NCI-H460 (cell line): ENCODE measurements at regions not wholly inside any gene's neighbourhood (a gene's known extent, or its start where the extent isn't known, plus 50 kb on each side); places are given as distances from the start of the nearest gene placed in this dataset.
A peak's percentile ranks its signal among the peaks of the same experiment; 100 is the strongest.
"Not testable (repeated sequence)": the region's sequence is repeated elsewhere in the genome, so short reads cannot be mapped to it uniquely, and the experiment has no call there.

Experiments used
- DNase-seq: peaks from one replicate; pipeline ENCODE4 v3.0.0-alpha.2; 2016; ENCODE audit warnings: low read depth; ENCODE audit errors: extremely low read depth

GRCh38 chr3:31093606-31094005 is 199.1 kb upstream of the GADL1 start:
- no peak for DNase-seq

- DNase-seq, result no peak
Measured at GRCh38 chr3:31094048-31094447, 199.6 kb upstream of the GADL1 start.

DNA sequence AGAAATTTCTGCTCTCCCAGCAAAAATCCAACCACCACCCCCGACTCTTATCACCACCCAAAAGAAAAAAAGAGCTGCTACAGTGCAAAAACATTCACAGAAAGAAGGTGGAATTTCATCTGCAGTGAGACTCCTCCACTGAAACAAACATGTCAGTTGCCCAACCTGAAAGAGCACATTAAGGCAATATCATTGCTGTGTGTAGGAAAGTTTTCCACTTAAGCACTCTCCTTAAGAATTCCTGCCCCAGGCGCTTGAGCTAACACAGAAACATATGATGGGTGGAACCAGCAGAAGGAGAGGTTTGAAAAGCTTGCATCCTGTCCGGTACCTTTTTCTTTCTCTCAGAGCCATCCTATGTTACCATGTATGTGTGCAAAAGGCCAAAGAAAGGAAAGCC is 200.8 kb upstream of the GADL1 start:
- no peak for DNase-seq

DNA sequence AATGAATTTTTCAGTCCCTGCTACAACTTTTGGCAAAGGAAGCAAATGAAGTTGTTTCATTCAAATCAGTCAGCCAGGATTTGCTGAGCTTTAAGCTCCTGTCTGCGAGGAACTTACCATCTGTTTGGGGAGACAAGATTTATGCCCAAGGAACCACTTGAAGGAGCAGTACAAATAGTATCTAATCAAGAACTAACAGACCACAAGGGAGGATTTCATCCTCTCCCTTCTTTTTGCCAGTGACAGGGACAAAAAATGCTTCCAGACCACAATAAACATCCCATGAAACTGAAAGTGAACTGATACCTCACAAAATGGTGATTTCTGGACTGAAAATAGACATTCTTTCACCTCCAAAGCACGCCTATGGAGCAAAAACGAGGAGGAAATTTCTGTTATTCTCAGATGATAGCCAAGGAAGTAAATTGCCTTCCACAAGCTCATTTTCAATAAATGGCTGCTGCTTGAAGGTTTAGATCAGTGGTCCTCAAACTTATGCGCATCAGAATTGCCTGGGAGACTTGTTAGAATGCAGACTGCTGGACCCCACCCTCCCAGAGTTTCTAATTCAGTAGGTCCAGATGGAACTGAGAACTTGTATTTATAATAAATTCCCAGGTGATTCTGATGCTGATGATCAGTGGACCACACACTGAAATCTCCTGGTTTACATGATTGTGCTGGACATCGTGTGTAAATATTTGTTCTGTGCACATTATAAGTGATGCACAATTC is 202.4 kb upstream of the GADL1 start:
- no peak for DNase-seq

DNA sequence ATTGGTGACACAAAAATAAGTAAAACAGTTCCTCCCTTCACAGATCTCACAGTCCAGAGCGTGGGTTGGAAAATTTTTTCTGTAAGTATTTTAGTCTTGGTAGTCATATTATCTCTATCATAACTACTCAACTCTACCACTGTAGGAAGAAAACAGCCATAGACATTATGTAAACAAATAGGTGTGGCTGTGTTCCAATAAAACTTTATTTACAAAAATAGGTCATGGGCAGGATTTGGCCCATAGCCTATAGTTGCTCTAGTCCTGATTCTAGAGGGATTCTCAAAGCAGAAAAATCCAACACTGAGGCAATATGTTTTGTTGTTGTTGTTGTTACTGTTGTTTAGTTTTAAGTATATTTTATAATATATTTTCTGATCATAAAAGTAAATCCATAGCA is 206.1 kb upstream of the GADL1 start:
- DNase-seq, result no peak

- DNase-seq, result not testable (repeated sequence)
Measured at GRCh38 chr3:31101285-31101684, 206.8 kb upstream of the GADL1 start.

- no peak for DNase-seq
Measured at GRCh38 chr3:31102196-31102879, 207.9 kb upstream of the GADL1 start.

DNA sequence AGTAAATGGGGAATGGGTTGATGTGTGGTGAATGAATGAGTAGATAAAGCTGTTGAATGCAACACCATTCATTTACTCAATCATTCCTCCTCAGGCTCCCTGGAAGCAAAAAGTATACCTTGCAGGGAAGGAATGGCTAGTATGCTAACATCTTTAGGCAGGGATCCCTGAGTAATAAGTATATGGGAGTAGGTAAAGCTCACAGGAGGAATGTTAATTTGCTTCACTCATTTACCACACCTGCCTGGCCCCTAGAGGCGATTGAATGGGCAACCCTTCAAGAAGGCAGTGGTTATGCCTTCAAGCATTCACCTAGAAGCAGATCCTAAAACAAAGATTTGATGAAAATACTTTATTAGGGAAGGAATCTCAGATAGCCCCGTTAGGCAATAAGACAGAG is 208.7 kb upstream of the GADL1 start:
- no peak for DNase-seq

DNA sequence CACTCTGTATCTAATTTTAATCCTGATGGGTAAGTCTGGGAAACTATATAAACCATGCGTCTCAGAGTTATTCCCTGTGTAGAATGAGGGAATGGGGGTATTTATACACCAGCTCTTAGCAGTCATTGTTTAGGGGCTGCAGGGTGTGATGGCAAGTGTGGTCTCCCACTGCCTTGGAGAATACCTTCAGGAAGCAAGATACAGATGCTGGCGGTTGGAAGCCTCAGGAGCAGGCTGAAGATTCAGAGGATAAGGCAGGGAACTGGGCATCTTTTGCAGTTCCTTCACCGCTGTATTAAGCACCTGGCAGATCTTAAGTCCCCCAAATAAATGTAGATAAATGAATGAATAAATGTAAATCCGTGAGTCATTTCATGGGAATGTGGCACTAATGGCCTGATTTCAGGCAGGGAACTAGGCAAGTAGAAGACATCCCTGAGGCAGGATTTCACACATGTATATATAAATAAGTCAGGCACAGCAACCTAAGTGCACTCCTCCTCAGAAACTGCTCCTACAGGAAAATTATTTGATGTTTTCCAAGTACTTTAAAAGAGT is 209.2 kb upstream of the GADL1 start:
- no peak for DNase-seq

DNA sequence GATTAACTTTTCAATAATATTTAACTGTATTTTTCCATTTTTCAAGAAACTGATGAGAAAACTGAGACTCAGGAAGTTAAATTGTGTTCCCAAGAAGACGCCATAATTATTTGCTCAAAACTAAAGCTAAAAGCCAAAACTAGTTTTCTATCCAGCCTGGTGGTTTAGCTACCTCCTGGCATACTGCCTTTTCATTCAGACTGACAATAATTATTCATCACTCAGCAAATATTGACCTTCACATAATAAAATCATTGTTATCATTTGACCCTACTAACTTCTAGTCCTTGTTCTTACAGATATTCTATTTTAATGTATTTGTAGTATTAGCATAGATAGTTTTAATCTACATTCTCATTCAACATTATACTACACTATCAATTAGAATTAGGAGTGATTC is 210.6 kb upstream of the GADL1 start:
- no peak for DNase-seq

- no peak for DNase-seq
Measured at GRCh38 chr3:31105438-31106077, 211.1 kb upstream of the GADL1 start.

GRCh38 chr3:31106204-31106603 is 211.7 kb upstream of the GADL1 start:
- DNase-seq, result no peak

GRCh38 chr3:31106912-31107311 is 212.5 kb upstream of the GADL1 start:
- no peak for DNase-seq

DNA sequence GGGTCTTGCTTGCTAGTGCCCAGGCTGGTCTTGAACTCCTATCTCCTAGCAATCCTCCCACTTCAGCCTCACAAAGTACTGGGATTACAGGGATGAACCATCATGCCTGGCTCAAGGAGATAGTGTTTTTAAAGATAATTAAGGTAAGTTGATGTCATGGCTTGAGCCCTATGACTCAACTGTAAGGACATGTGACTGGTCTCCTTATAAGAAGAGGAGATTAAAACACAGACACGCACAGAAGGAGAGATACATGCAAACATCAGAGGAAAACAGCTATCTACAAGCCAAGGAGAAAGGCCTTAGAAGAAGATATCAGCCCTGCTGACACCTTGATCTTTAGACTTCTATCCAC is 220.4 kb upstream of the GADL1 start:
- DNase-seq, result no peak

DNA sequence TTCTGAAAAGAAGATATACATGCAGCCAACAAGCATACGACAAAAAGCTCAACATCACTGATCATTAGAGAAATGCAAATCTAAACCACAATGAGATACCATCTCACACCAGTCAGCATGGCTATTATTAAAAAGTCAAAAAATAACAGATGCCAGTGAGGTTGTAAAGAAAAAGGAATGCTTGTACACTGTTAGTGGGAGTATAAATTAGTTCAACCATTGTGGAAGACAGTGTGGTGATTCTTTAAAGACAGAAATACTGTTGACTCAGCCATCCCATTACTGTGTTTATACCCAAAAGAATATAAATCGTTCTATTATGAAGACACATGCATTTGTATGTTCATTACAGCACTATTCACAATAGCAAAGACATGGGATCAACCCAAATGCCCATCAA is 221.1 kb upstream of the GADL1 start:
- not testable (repeated sequence) for DNase-seq

DNA sequence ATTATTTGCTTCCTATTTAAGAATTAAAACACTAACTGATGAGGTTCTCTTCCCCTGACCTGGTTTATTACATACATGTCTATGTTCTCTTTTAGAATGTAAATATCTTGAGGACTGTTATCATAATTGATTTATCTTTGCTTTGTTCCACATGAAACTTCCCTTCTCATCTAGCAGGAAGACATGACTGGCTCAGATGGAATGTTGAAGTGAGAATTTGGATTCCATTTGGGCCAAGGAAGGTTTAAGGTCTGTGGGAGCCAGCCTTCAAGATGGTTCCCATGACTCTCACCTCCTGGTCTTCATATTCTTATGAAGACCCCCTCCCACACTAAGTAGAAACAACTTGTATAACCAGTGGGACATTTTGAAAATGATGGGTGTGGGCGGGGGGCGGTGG is 222.2 kb upstream of the GADL1 start:
- no peak for DNase-seq

DNA sequence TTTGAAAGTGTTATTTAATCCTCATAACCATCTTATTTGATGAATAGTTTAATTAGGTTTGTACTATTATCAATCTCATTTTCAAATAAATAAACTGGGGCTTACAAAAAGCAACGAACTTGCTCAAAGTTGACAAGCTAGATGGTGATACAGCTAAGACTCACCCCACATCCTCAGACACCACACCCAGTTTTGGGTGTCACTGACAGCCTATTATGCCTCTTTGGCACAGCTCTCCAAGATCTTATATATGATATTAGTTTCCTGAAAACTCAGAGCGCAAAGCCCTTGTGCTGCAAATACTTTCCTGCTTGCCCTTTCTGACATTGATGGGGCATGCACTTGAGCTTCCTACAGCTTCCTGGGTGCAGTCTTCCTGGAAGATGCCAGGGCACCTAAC is 223.4 kb upstream of the GADL1 start:
- no peak for DNase-seq

- no peak for DNase-seq
Measured at GRCh38 chr3:31124373-31124772, 229.9 kb upstream of the GADL1 start.

GRCh38 chr3:31125413-31126020 is 231.1 kb upstream of the GADL1 start:
- no peak for DNase-seq

- no peak for DNase-seq
Measured at GRCh38 chr3:31129241-31129640, 234.8 kb upstream of the GADL1 start.

DNA sequence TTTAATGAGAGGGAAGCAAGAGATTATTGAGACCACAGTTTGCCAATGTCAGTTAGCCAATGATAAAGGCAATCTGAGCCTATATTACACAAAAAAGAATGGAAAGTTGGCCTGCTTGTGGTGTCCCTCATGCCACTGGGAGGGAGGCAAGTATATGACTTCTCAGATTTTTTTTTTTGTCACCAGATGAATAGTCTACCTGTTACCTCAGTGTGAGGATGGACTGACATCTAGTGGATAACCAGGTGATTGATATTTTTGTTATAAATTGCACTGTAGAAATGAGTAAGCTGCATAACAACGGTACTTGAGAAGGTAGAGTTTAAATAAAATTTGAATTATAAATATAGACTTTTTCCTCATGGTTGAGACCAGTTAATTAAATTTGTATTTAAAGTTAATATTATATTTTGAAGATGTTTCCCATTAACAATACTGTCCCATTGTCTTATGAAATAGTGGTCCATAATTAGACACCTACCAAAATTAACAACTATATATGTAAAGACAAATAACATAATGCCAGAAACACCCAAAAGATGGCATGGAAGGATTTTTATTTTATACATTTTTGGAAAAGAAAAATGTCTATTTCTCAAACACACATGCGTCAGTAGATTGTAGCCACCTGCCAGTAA is 237.8 kb upstream of the GADL1 start:
- peak; percentile 4 for DNase-seq
